BE2C (cell line): ENCODE measurements at regions not wholly inside any gene's neighbourhood (a gene's known extent, or its start where the extent isn't known, plus 50 kb on each side); places are given as distances from the start of the nearest gene placed in this dataset.

Experiments
- DNase-seq: peaks from one replicate; pipeline ENCODE4 v3.0.0-alpha.2; 2020
- H3K27me3 ChIP-seq: fragments of 250-450 bp; sonication (Bioruptor Pico); 2 replicates; pipeline ENCODE4 v1.5.1; 2020; ENCODE audit warnings: mild to moderate bottlenecking
- H3K36me3 ChIP-seq: fragments of 250-450 bp; sonication (Bioruptor Pico); 2 replicates; pipeline ENCODE4 v1.5.1; 2020; ENCODE audit warnings: mild to moderate bottlenecking
- H3K4me1 ChIP-seq: fragments of 250-450 bp; sonication (Bioruptor Pico); 2 replicates; pipeline ENCODE4 v1.5.1; 2020
- H3K4me3 ChIP-seq: 2 replicates; pipeline ENCODE4 v1.5.1; 2011; ENCODE audit warnings: low read depth, low read length
- H3K9me3 ChIP-seq: fragments of 250-450 bp; sonication (Bioruptor Pico); 2 replicates; pipeline ENCODE4 v1.5.1; 2020
- TF ChIP-seq, protein P1 (sequence below): IDR thresholded peaks from 2 replicates; pipeline ENCODE4 v1.5.1; 2012; ENCODE audit warnings: mild to moderate bottlenecking, low read depth, low read length

- no peak for DNase-seq
- no peaks in the 10 kb centered on the region for H3K27me3 ChIP-seq
- no peaks in the 10 kb centered on the region for H3K9me3 ChIP-seq
- no peak overlapping the region for H3K4me3 ChIP-seq
- TF ChIP-seq, protein P1, sequence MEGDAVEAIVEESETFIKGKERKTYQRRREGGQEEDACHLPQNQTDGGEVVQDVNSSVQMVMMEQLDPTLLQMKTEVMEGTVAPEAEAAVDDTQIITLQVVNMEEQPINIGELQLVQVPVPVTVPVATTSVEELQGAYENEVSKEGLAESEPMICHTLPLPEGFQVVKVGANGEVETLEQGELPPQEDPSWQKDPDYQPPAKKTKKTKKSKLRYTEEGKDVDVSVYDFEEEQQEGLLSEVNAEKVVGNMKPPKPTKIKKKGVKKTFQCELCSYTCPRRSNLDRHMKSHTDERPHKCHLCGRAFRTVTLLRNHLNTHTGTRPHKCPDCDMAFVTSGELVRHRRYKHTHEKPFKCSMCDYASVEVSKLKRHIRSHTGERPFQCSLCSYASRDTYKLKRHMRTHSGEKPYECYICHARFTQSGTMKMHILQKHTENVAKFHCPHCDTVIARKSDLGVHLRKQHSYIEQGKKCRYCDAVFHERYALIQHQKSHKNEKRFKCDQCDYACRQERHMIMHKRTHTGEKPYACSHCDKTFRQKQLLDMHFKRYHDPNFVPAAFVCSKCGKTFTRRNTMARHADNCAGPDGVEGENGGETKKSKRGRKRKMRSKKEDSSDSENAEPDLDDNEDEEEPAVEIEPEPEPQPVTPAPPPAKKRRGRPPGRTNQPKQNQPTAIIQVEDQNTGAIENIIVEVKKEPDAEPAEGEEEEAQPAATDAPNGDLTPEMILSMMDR, result no peak
- H3K36me3 ChIP-seq, result no peaks in the 10 kb centered on the region
- H3K4me1 ChIP-seq, result no peaks in the 10 kb centered on the region
These were observed 568.2 kb upstream of the AMOT start for GRCh38 chrX:113408843-113409242.

DNA sequence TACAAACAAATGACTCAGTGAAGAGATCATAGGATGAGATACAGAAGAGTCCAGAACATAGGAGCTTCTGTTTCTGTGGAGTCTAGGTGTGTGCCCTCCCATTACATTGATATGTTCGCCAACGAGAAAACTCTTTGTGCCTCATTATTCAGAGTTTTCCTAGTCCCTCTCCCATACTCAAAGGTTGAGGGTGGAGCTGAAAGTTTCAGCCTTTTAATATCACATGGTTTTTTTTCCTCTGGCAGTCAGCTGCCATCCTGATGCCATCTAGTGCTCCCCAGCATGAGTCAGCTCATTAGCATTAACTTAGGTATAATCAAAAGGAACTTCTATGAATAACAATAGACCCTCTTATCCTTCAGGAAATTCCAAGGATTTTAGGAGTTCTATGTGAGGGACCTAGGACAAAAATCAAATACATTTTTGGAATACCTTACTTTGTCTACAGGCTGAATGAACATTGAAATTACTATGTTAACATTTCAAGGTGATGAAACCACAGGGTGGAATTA lies 559.6 kb upstream of the AMOT start:
- H3K4me3 ChIP-seq, result no peak overlapping the region
- TF ChIP-seq, protein P1, result no peak
- H3K9me3 ChIP-seq, result no peaks in the 10 kb centered on the region
- no peaks in the 10 kb centered on the region for H3K36me3 ChIP-seq
- no peak for DNase-seq
- H3K27me3 ChIP-seq, result no peaks in the 10 kb centered on the region
- H3K4me1 ChIP-seq, result no peaks in the 10 kb centered on the region

DNA sequence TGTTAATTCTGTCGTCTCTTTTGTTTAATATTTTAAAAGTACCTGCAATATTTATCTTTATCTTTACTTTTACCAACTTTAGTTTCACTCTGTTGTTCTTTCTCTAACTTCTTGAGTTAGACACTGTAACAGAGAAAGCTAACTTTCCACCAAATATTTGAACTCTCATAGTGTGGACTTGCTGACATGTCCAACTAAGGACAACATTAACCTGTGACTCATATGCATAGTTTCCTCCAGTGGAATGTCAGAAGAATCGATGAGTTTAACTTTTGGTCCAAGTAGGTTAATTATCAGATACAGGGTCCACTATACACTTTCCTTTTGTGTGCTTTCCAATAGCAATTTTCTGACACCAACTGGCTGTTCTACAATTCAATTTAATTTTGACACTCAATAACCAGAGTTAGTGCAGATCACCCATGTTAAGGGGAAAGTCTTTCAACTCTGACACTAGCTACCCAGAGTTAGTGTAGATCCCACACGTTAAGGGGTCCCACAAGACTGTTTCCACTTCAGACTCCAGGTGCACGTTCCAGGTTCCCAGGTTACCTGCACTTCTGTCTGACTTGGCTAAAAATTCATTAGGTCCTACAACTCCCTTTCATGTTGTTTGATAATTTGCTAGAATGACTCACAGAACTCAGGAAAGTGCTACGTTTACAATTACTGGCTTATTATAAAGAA lies 559.0 kb upstream of the AMOT start:
- TF ChIP-seq, protein P1, result no peak
- H3K9me3 ChIP-seq, result no peaks in the 10 kb centered on the region
- no peak for DNase-seq
- no peaks in the 10 kb centered on the region for H3K27me3 ChIP-seq
- no peak overlapping the region for H3K4me3 ChIP-seq
- no peaks in the 10 kb centered on the region for H3K4me1 ChIP-seq
- no peaks in the 10 kb centered on the region for H3K36me3 ChIP-seq

DNA sequence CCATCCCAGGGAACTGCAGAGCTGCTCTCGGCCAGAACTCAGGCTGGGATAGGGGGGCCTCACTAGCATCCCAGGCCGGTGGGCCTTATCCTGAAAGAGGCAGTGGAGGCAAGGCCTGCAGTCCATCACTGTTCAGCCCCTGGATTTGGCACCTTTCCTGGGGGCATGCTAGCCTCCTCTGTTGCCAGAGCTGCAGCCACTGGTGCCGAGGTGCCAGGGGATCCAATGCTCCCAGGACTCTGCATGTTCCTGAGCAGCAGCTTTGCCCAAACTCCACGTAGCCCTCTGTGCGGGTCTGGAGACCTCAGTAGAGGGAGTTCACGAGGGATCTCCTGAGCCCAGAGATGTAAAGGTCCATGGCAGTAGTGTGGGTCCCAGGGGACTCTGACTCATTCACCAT lies 551.7 kb upstream of the AMOT start:
- no peak for DNase-seq
- TF ChIP-seq, protein P1, result no peak
- no peaks in the 10 kb centered on the region for H3K27me3 ChIP-seq
- no peaks in the 10 kb centered on the region for H3K36me3 ChIP-seq
- H3K4me1 ChIP-seq, result no peaks in the 10 kb centered on the region
- no peak overlapping the region for H3K4me3 ChIP-seq
- no peaks in the 10 kb centered on the region for H3K9me3 ChIP-seq

DNA sequence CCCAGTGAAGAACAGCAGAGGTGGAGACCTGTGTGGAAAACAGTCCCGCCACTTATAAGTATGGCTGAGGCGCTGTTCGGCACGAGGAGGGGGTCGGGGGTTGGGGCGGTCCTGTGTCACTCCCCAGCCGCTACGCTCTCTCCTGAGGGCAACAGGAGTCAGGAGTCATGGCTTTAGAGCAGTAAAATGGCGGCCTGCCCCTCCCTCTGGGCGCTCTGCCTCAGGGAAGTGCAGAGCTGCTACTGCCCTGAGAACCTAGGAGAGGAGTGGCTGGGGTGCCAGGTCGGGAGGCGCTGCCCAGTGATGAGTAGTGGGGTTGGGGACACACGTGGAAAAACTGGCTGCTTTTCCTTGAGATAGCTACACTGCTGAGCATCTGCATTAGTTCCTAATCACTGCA lies 551.2 kb upstream of the AMOT start:
- TF ChIP-seq, protein P1, result no peak
- no peak overlapping the region for H3K4me3 ChIP-seq
- no peaks in the 10 kb centered on the region for H3K27me3 ChIP-seq
- no peaks in the 10 kb centered on the region for H3K9me3 ChIP-seq
- H3K4me1 ChIP-seq, result no peaks in the 10 kb centered on the region
- no peak for DNase-seq
- no peaks in the 10 kb centered on the region for H3K36me3 ChIP-seq

DNA sequence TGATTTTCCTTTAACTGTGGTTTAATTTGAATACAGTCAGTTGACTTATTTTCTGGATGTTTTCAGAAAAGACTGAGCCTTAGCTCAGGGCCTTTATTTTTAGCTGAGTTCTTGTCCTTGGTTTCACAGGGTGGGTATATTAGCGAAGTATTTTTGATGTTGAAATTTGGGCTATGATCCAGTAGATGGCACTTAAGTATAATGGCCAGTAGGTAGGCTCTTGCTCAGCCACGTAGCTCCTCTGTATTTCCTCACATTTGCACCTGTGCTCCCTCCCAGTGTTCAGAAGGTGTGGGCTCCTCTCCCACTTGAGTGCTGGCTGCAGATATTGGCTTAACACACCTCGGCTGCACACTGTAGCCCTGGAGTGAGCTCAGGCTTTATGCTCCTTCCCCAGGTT lies 549.9 kb upstream of the AMOT start:
- no peaks in the 10 kb centered on the region for H3K4me1 ChIP-seq
- TF ChIP-seq, protein P1, result 0 out of 2 replicates have a peak, but pooled peaks have one; percentile 7
- no peaks in the 10 kb centered on the region for H3K27me3 ChIP-seq
- DNase-seq, result no peak
- H3K4me3 ChIP-seq, result no peak overlapping the region
- H3K9me3 ChIP-seq, result no peaks in the 10 kb centered on the region
- no peaks in the 10 kb centered on the region for H3K36me3 ChIP-seq
